ENCODE measurements at regions not wholly inside any gene's neighbourhood (a gene's known extent, or its start where the extent isn't known, plus 50 kb on each side); places are given as distances from the start of the nearest gene placed in this dataset.

DNA sequence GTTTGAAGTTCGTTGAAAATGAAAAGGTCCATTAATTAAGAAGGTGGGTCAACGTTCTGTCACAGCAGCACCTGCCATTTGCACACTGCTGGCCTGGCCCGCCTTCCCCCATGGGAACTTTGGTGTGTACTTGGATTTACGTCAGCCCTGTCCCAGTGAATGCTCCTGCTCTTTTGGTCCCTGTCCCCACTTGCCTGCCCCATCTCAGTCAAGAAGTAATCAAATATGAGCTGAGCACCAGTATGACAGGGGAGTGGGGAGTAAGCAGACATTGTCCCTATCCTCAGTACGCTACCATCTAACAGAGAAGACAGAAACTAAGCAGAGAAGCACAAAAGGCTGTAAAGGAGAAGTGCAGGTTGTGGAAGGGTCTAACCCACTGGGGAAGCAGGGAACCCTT lies 65.1 kb downstream of the SLC4A3 start:
- no peak overlapping the region for H3K27ac ChIP-seq
- no peaks in the 10 kb centered on the region for H3K36me3 ChIP-seq
- TF ChIP-seq POLR2AphosphoS5 (IDR thresholded peaks at IDR 0.05; ENCODE audit: insufficient read depth in 1 of 2, low read depth in 1 of 2): no peak
- no peak for TF ChIP-seq POLR2A (IDR thresholded peaks at IDR 0.05)
- TF ChIP-seq, protein P1, sequence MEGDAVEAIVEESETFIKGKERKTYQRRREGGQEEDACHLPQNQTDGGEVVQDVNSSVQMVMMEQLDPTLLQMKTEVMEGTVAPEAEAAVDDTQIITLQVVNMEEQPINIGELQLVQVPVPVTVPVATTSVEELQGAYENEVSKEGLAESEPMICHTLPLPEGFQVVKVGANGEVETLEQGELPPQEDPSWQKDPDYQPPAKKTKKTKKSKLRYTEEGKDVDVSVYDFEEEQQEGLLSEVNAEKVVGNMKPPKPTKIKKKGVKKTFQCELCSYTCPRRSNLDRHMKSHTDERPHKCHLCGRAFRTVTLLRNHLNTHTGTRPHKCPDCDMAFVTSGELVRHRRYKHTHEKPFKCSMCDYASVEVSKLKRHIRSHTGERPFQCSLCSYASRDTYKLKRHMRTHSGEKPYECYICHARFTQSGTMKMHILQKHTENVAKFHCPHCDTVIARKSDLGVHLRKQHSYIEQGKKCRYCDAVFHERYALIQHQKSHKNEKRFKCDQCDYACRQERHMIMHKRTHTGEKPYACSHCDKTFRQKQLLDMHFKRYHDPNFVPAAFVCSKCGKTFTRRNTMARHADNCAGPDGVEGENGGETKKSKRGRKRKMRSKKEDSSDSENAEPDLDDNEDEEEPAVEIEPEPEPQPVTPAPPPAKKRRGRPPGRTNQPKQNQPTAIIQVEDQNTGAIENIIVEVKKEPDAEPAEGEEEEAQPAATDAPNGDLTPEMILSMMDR (IDR thresholded peaks at IDR 0.05): no peak
- no peaks in the 10 kb centered on the region for H3K9me3 ChIP-seq
- no peaks in the 10 kb centered on the region for H3K4me1 ChIP-seq
- H3K27me3 ChIP-seq: no peaks in the 10 kb centered on the region
- no peak overlapping the region for H3K4me3 ChIP-seq
- DNase-seq (ENCODE audit: extremely low spot score in 2 of 2): peak; percentile 54 to 61
- intact Hi-C loops (cut with DNase I): no loop called here

DNA sequence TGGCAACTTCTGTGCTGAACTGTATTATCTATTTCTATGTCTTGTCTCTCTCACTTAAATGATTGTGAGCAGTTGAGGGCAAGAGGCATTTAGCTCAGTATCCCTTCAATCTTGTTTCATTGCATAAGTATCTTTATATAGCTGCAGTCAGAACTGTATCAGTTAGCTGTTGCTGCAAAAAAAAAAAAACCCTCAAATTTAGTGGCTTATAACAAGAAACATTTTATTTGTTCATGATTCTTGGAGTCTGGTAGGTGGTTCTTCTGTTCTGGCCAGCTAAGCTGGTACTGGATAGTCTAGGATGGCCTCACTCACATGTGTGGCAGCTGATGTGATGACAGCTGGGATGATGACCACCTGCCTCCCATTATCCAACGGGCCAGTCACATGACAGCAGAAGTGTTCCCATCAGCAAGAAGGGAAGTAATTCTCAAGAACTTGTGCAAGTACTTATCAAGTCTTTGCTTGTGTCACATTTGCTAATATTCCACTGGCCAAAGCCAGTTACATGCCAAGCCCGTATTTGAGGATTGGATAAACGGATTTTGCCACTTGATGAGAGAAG lies 67.8 kb downstream of the SLC4A3 start:
- no peak overlapping the region for H3K4me3 ChIP-seq
- H3K27me3 ChIP-seq: no peaks in the 10 kb centered on the region
- H3K9me3 ChIP-seq: no peaks in the 10 kb centered on the region
- no peak overlapping the region for H3K27ac ChIP-seq
- peak; percentile 12 to 37 for DNase-seq (ENCODE audit: extremely low spot score in 2 of 2)
- no peaks in the 10 kb centered on the region for H3K36me3 ChIP-seq
- no peak for TF ChIP-seq POLR2A (IDR thresholded peaks at IDR 0.05)
- TF ChIP-seq, protein P1 (IDR thresholded peaks at IDR 0.05): no peak
- TF ChIP-seq POLR2AphosphoS5 (IDR thresholded peaks at IDR 0.05; ENCODE audit: insufficient read depth in 1 of 2, low read depth in 1 of 2): no peak
- intact Hi-C loops (cut with DNase I): no loop called here
- peaks cover 6% of the 10 kb centered on the region for H3K4me1 ChIP-seq

DNA sequence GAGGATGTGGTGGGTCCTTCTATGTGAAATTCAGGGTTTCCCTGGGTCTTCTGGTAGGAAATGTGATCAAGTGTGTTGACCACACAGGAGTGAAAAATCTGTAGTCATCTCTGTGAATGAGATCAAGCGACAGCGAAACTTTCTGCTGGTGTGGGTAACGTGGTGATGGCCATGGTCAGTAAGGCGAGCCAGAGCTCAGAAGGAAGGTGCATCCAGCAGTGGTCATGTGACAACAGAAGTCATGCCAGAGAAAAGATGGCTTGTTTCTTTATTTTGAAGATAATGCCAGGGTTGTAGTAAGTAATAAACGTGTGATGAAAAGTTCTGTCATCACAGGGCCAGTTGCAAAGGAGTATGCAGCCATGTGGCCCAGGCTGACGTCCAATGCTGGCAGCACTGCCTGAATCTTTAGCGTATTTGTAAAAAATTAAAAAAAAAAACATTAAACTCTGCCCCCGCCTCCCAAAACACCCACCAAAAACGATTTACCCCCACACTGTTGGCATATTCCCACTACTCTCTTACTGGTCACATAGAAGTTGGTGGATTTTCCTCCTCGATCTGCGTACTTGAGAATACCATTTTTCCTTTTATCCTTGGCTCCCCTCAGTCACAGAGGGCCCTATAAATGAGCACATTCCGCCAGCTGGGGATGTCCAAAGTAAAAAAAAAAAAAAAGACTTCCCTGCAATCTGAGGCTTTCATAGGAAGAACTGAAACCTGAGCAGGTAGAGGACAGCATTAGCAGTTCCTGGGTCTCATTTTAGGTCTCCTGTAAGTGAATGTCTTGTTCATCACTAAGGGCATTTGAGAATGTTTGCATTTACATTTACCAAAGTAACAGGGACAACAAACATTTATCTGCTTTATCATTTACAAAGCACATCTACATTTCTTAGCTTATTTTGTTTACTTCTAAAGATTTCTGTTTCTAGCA lies 70.6 kb downstream of the SLC4A3 start:
- Histone ChIP-seq H3K9me3 (no peaks in the 10 kb centered on the region), H3K27ac (no peak overlapping the region), H3K36me3 (no peaks in the 10 kb centered on the region), H3K4me3 (no peak overlapping the region), H3K27me3 (no peaks in the 10 kb centered on the region), H3K4me1 (peaks cover 24% of the 10 kb centered on the region)
- peak; percentile 18 to 34 for DNase-seq (ENCODE audit: extremely low spot score in 2 of 2)
- intact Hi-C loops (cut with DNase I): no loop called here
- no peak for TF ChIP-seq POLR2A (IDR thresholded peaks at IDR 0.05)
- TF ChIP-seq, protein P1 (IDR thresholded peaks at IDR 0.05): no peak
- no peak for TF ChIP-seq POLR2AphosphoS5 (IDR thresholded peaks at IDR 0.05; ENCODE audit: insufficient read depth in 1 of 2, low read depth in 1 of 2)

DNA sequence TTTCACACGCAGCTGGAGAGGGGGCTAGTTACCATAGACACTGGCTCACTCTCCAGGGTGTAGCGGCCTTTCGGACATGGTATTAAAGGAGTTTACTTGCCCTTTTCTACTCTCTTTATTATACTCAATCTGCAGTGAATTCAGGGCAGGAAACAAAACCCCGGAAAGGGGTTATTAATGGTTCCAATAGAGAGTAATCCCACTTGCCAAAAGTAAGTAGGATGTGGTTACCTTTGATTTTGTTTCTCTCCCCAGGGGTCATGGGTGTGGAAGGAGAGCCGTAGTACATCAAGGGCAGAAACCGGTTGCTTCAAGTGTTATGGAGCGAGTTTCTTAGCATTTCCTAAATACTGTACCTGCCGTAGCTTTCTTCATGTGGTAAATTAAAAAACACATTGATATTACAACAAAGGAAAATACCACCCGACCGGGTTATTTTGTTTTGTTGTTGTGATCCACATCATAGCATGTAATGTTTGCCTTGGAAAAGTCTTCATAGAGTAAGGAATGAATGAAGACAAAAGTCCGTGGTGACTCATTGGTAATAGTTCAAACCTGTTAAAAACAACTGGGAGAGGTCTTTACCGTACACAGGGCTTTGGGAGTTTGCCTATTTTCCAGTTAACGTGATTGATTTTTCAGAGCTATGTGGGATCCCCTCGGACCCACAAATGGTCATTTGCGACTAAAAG lies 71.5 kb downstream of the SLC4A3 start:
- Histone ChIP-seq H3K36me3 (no peaks in the 10 kb centered on the region), H3K27me3 (no peaks in the 10 kb centered on the region), H3K9me3 (no peaks in the 10 kb centered on the region), H3K4me3 (no peak overlapping the region), H3K27ac (no peak overlapping the region), H3K4me1 (peaks cover 32% of the 10 kb centered on the region)
- TF ChIP-seq, protein P1 (IDR thresholded peaks at IDR 0.05): no peak
- TF ChIP-seq POLR2A (IDR thresholded peaks at IDR 0.05): no peak
- TF ChIP-seq POLR2AphosphoS5 (IDR thresholded peaks at IDR 0.05; ENCODE audit: insufficient read depth in 1 of 2, low read depth in 1 of 2): no peak
- DNase-seq (ENCODE audit: extremely low spot score in 2 of 2): peak in 1 of 2 donors; percentile 19
- intact Hi-C loops (cut with DNase I): no loop called here
